OCI-LY1 (cell line): ENCODE measurements at regions not wholly inside any gene's neighbourhood (a gene's known extent, or its start where the extent isn't known, plus 50 kb on each side); places are given as distances from the start of the nearest gene placed in this dataset.
A peak's percentile ranks its signal among the peaks of the same experiment; 100 is the strongest.

Experiments
- H2AFZ ChIP-seq: fragments of 200-600 bp; sonication (generic), shearing (Covaris generic); 2 replicates; pipeline ENCODE4 v1.6.0; 2014; ENCODE audit warnings: antibody characterized with exemption, mild to moderate bottlenecking, low read length
- H3F3A ChIP-seq: fragments of 200-600 bp; sonication (generic), shearing (Covaris generic); 2 replicates; pipeline ENCODE4 v1.6.0; 2014; ENCODE audit warnings: mild to moderate bottlenecking, antibody characterized with exemption, low read length, moderate library complexity; ENCODE audit not compliant: insufficient read depth
- H3K27ac ChIP-seq: fragments of 200-600 bp; sonication (generic); 2 replicates; pipeline ENCODE4 v1.5.1; 2014; ENCODE audit warnings: low read length, mixed run types, mild to moderate bottlenecking, low read depth; ENCODE audit not compliant: poor library complexity, severe bottlenecking
- H3K27me3 ChIP-seq: fragments of 200-600 bp; sonication (generic); 2 replicates; pipeline ENCODE4 v1.6.0; 2014; ENCODE audit warnings: antibody characterized with exemption, mild to moderate bottlenecking, low read length, moderate library complexity; ENCODE audit not compliant: insufficient read depth
- H3K36me3 ChIP-seq: fragments of 200-600 bp; sonication (generic); 2 replicates; pipeline ENCODE4 v1.6.1; 2014; ENCODE audit warnings: mild to moderate bottlenecking, antibody characterized with exemption, low read length, moderate library complexity, mixed read lengths; ENCODE audit not compliant: insufficient read depth
- H3K4me1 ChIP-seq: fragments of 200-600 bp; sonication (generic); 2 replicates; pipeline ENCODE4 v1.5.1; 2014; ENCODE audit warnings: mild to moderate bottlenecking, low read length, moderate library complexity; ENCODE audit not compliant: insufficient read depth, severe bottlenecking
- H3K4me2 ChIP-seq: fragments of 200-600 bp; sonication (generic), shearing (Covaris generic); 2 replicates; pipeline ENCODE4 v1.6.1; 2014; ENCODE audit warnings: low read length
- H3K4me3 ChIP-seq: fragments of 200-600 bp; sonication (generic); 2 replicates; pipeline ENCODE4 v1.5.1; 2014; ENCODE audit warnings: low read length, low read depth, mild to moderate bottlenecking, mixed read lengths; ENCODE audit not compliant: poor library complexity, severe bottlenecking
- H3K79me2 ChIP-seq: fragments of 200-600 bp; shearing (Covaris generic); 2 replicates; pipeline ENCODE4 v1.6.1; 2016; ENCODE audit warnings: mixed run types, low read length, mixed read lengths; ENCODE audit not compliant: insufficient read depth
- H3K9ac ChIP-seq: fragments of 200-600 bp; sonication (generic), shearing (Covaris generic); 2 replicates; pipeline ENCODE4 v1.6.1; 2014; ENCODE audit warnings: mild to moderate bottlenecking, low read length, mixed read lengths
- H3K9me2 ChIP-seq: fragments of 200-600 bp; sonication (generic), shearing (Covaris generic); 2 replicates; pipeline ENCODE4 v1.6.1; 2014; ENCODE audit warnings: low read depth, mild to moderate bottlenecking, low read length, mixed read lengths
- H3K9me3 ChIP-seq: fragments of 200-600 bp; shearing (Covaris generic); 2 replicates; pipeline ENCODE4 v1.6.1; 2014; ENCODE audit warnings: low read length, mixed read lengths
- H4K20me1 ChIP-seq: fragments of 200-600 bp; sonication (generic), shearing (Covaris generic); 2 replicates; pipeline ENCODE4 v1.6.0; 2016; ENCODE audit warnings: mild to moderate bottlenecking, low read length; ENCODE audit not compliant: insufficient read depth
- EZH2 ChIP-seq: fragments of 200-600 bp; sonication (generic), shearing (Covaris generic); IDR thresholded peaks from 2 replicates; pipeline ENCODE4 v1.8.0; 2017; ENCODE audit warnings: borderline replicate concordance, mixed run types, mild to moderate bottlenecking, antibody characterized with exemption, low read length, moderate library complexity, mixed read lengths
- TF ChIP-seq, protein P1 (sequence below): fragments of 200-600 bp; sonication (generic), shearing (Covaris generic); IDR thresholded peaks from 2 replicates; pipeline ENCODE4 v1.5.1; 2017; ENCODE audit warnings: mild to moderate bottlenecking, antibody characterized with exemption, low read length, moderate library complexity, mixed read lengths

DNA sequence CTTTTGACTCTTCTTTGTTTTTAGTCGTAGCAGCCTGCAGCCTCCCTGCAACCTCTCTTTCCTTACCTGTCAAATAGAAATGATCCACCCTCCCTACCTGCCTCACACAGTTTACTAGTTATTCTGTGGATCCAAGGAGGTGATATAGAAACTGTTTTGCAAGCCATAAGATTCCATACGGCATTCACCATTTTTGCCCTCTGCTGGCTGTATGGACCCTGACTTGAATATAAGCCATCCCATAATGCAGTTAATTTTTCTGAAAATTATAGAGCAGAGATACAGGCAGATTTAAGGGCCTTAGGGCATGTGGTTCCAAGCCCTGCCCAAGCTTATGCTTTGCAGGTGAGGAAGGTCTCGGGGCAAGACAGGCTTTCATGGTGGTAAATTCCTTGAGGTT lies 63.8 kb downstream of the CPN2 start:
- no peak overlapping the region for H3K4me2 ChIP-seq

DNA sequence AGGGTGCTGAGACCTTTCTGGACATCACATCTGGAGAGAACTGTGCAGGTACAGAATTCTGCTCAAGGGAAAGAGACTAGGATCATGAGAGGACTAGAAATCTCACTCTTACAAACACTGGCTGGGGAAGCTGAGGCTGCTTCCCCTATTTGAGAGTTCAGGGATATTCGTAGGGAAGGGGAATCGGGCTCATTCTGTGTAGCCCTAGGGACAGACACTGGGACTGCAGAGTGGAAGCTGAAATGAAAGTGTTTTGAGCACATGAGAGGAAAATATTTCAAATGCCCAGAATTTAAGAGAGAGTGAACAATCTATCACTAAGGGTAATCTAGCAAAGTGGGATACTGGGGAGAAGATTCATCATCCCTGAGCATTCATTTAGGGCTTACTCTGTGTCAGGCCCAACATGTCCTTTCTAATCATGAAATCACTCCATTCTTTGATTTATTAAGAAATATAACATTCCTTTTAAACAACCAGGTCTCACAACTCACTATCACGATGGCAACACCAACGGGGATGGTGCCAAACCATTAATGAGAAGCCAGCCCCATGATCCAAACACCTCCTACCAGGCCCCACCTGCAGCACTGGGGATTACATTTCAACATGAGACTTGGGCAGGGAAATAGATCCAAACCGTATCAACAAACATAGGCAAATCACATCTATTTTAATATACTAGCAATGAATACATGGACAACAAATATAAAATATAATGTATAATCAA lies 63.0 kb downstream of the CPN2 start:
- Histone ChIP-seq H3F3A (no peaks in the 10 kb centered on the region), H3K36me3 (no peaks in the 10 kb centered on the region), H3K4me3 (no peak overlapping the region), H3K27ac (no peak overlapping the region), H3K27me3 (no peaks in the 10 kb centered on the region), H3K9me2 (no peaks in the 10 kb centered on the region), H3K79me2 (no peaks in the 10 kb centered on the region), H3K4me2 (no peak overlapping the region), H4K20me1 (no peaks in the 10 kb centered on the region), H3K9ac (no peak overlapping the region), H2AFZ (no peak overlapping the region), H3K4me1 (no peaks in the 10 kb centered on the region), H3K9me3 (no peaks in the 10 kb centered on the region)
- TF ChIP-seq, protein P1, sequence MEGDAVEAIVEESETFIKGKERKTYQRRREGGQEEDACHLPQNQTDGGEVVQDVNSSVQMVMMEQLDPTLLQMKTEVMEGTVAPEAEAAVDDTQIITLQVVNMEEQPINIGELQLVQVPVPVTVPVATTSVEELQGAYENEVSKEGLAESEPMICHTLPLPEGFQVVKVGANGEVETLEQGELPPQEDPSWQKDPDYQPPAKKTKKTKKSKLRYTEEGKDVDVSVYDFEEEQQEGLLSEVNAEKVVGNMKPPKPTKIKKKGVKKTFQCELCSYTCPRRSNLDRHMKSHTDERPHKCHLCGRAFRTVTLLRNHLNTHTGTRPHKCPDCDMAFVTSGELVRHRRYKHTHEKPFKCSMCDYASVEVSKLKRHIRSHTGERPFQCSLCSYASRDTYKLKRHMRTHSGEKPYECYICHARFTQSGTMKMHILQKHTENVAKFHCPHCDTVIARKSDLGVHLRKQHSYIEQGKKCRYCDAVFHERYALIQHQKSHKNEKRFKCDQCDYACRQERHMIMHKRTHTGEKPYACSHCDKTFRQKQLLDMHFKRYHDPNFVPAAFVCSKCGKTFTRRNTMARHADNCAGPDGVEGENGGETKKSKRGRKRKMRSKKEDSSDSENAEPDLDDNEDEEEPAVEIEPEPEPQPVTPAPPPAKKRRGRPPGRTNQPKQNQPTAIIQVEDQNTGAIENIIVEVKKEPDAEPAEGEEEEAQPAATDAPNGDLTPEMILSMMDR, result no peak
- TF ChIP-seq EZH2, result no peak

More for the DNA sequence above, 63.8 kb downstream of the CPN2 start:
- no peaks in the 10 kb centered on the region for H4K20me1 ChIP-seq
- no peak overlapping the region for H3K9ac ChIP-seq
- no peaks in the 10 kb centered on the region for H3K9me3 ChIP-seq
- TF ChIP-seq, protein P1, result peak; percentile 10; the same call in 1 of the 2 replicates
- no peak for TF ChIP-seq EZH2
- no peaks in the 10 kb centered on the region for H3K79me2 ChIP-seq
- H3K36me3 ChIP-seq, result no peaks in the 10 kb centered on the region
- no peaks in the 10 kb centered on the region for H3K4me1 ChIP-seq
- H2AFZ ChIP-seq, result no peak overlapping the region
- H3K9me2 ChIP-seq, result no peaks in the 10 kb centered on the region
- no peaks in the 10 kb centered on the region for H3F3A ChIP-seq
- H3K27me3 ChIP-seq, result no peaks in the 10 kb centered on the region
- H3K4me3 ChIP-seq, result no peak overlapping the region
- H3K27ac ChIP-seq, result no peak overlapping the region
